ENCODE measurements at regions not wholly inside any gene's neighbourhood (a gene's known extent, or its start where the extent isn't known, plus 50 kb on each side); places are given as distances from the start of the nearest gene placed in this dataset.

- Histone ChIP-seq H2AFZ (no peak overlapping the region), H3K9me2 (ENCODE audit: insufficient read depth) (no peaks in the 10 kb centered on the region), H3F3A (ENCODE audit: insufficient read depth) (no peaks in the 10 kb centered on the region), H3K27ac (no peak overlapping the region), H3K9me3 (ENCODE audit: low read depth) (no peaks in the 10 kb centered on the region), H3K4me3 (no peak overlapping the region), H3K9ac (no peak overlapping the region), H3K36me3 (ENCODE audit: low read depth) (no peaks in the 10 kb centered on the region), H3K79me2 (ENCODE audit: insufficient read depth) (peaks cover 13% of the 10 kb centered on the region), H3K27me3 (replicated peaks; ENCODE audit: insufficient read depth) (no peaks in the 10 kb centered on the region), H3K4me1 (ENCODE audit: insufficient read depth) (peaks cover 6% of the 10 kb centered on the region; the same call in 1 of the 2 replicates), H4K20me1 (ENCODE audit: insufficient read depth) (no peaks in the 10 kb centered on the region), H3K4me2 (ENCODE audit: unreplicated experiment) (no peak overlapping the region)
- WGBS, 2 experiments (ENCODE audit: low coverage in 1 of 2, low lambda C conversion rate in 2 of 2, missing lambda C conversion rate in 2 of 2) = 70 to 78% methylated on average over 5 of the region's 5 CpGs
- in situ Hi-C loops (cut with MboI) = loop anchor here (10.0 to 25.0 kb wide), 2 partner anchors 144 to 1933 kb away; no protein-coding TSS in a partner anchor
- no peak for TF ChIP-seq EZH2phosphoT487 (IDR thresholded peaks at IDR 0.05; ENCODE audit: insufficient read depth, low read depth)
- no peak for TF ChIP-seq EZH2 (IDR thresholded peaks at IDR 0.05; ENCODE audit: insufficient read depth, poor library complexity, severe bottlenecking)
- DNase-seq = no peak
These were observed 721.0 kb upstream of the WWC1 start for GRCh38 chr5:167570431-167570830.

- Histone ChIP-seq H3K79me2 (ENCODE audit: insufficient read depth) (peaks cover 27% of the 10 kb centered on the region), H3K4me3 (no peak overlapping the region), H3K9ac (no peak overlapping the region), H4K20me1 (ENCODE audit: insufficient read depth) (no peaks in the 10 kb centered on the region), H3K27me3 (replicated peaks; ENCODE audit: insufficient read depth) (no peaks in the 10 kb centered on the region), H2AFZ (no peak overlapping the region), H3K4me1 (ENCODE audit: insufficient read depth) (peaks cover 7% of the 10 kb centered on the region; the same call in 1 of the 2 replicates), H3F3A (ENCODE audit: insufficient read depth) (no peaks in the 10 kb centered on the region), H3K36me3 (ENCODE audit: low read depth) (no peaks in the 10 kb centered on the region), H3K9me2 (ENCODE audit: insufficient read depth) (no peaks in the 10 kb centered on the region), H3K27ac (no peak overlapping the region), H3K4me2 (ENCODE audit: unreplicated experiment) (no peak overlapping the region), H3K9me3 (ENCODE audit: low read depth) (no peaks in the 10 kb centered on the region)
- TF ChIP-seq EZH2 (IDR thresholded peaks at IDR 0.05; ENCODE audit: insufficient read depth, poor library complexity, severe bottlenecking) (no peak), EZH2phosphoT487 (IDR thresholded peaks at IDR 0.05; ENCODE audit: insufficient read depth, low read depth) (no peak)
- 78 to 79% methylated on average over 3 of the region's 3 CpGs for WGBS, 2 experiments (ENCODE audit: low coverage in 1 of 2, low lambda C conversion rate in 2 of 2, missing lambda C conversion rate in 2 of 2)
- in situ Hi-C loops (cut with MboI) = loop anchor here (10.0 to 25.0 kb wide), 2 partner anchors 143 to 1935 kb away; no protein-coding TSS in a partner anchor
- no peak for DNase-seq
These were observed 719.6 kb upstream of the WWC1 start for GRCh38 chr5:167571824-167572223.

DNA sequence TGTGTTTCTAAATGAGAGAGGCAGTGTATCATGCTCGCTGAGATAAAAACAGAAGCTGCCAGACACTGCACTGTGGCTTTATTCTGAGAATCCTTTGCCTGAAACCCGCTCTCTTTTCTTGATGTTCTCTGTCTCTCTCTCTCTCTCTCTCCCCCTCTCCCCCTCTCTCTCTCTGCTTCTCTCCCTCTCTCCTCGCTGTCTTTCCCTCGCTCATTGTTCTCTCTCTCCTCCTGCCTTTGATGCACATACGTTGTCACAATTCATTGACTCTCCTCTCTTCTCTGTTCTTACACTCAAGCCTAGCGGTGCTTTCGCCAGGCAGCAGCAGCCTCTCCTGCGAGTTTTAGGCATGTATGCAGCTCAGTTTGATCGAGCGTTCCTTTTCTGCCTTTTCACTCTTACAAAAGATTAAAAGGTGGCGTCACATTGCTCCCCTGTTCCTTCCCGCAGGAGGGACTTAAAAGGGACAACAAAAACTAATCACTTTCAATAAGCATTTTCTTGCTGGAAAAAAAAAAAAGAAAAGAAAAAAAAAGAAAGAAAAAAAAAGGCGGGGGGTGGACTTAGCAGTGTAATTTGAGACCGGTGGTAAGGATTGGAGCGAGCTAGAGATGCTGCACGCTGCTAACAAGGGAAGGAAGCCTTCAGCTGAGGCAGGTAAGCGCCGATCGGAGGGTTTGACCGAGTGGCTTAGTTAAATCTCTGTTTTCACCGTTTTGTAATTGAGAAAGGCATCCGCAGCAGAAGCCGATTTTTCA lies 717.9 kb upstream of the WWC1 start:
- WGBS, 2 experiments (ENCODE audit: low coverage in 1 of 2, low lambda C conversion rate in 2 of 2, missing lambda C conversion rate in 2 of 2) = 10 to 12% methylated on average over 22 to 23 of the region's 23 CpGs
- peak; percentile 80 for DNase-seq
- Histone ChIP-seq H3K79me2 (ENCODE audit: insufficient read depth) (peaks cover 43% of the 10 kb centered on the region), H3K4me3 (peak overlapping the region; percentile 90), H2AFZ (peak overlapping the region; percentile 90), H3K9me2 (ENCODE audit: insufficient read depth) (no peaks in the 10 kb centered on the region), H3K27me3 (replicated peaks; ENCODE audit: insufficient read depth) (no peaks in the 10 kb centered on the region), H3K4me1 (ENCODE audit: insufficient read depth) (peaks cover 12% of the 10 kb centered on the region; the same call in 1 of the 2 replicates), H3K9ac (peak overlapping the region; percentile 75), H3K4me2 (ENCODE audit: unreplicated experiment) (peak overlapping the region; percentile 94), H3F3A (ENCODE audit: insufficient read depth) (no peaks in the 10 kb centered on the region), H3K27ac (peak overlapping the region; percentile 44), H3K9me3 (ENCODE audit: low read depth) (no peaks in the 10 kb centered on the region), H4K20me1 (ENCODE audit: insufficient read depth) (no peaks in the 10 kb centered on the region), H3K36me3 (ENCODE audit: low read depth) (no peaks in the 10 kb centered on the region)
- in situ Hi-C loops (cut with MboI) = loop anchor here (10.0 to 25.0 kb wide), 2 partner anchors 141 to 1936 kb away; no protein-coding TSS in a partner anchor
- no peak for TF ChIP-seq EZH2 (IDR thresholded peaks at IDR 0.05; ENCODE audit: insufficient read depth, poor library complexity, severe bottlenecking)
- no peak for TF ChIP-seq EZH2phosphoT487 (IDR thresholded peaks at IDR 0.05; ENCODE audit: insufficient read depth, low read depth)

DNA sequence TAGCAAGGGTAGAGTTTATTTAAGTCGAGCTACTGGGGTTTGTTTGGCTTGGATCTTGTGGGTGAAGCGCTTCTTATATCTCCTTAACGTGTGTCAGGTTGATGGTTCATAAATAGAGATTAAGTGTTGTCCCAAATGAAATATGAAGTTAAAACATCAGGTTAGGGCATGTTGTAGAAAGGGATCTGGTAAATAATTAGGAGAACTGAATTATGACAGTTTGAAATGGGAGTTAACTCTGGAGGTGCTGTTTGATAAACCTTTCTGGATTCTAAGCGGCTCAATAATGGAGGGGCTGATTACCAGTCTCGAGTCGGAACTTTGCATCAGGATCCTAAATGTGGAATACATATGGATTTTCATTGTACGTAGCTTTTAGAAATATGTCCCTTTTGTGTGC lies 717.0 kb upstream of the WWC1 start:
- peak overlapping the region; percentile 94 for H3K4me2 ChIP-seq (ENCODE audit: unreplicated experiment)
- TF ChIP-seq EZH2phosphoT487 (IDR thresholded peaks at IDR 0.05; ENCODE audit: insufficient read depth, low read depth) (no peak), EZH2 (IDR thresholded peaks at IDR 0.05; ENCODE audit: insufficient read depth, poor library complexity, severe bottlenecking) (no peak)
- DNase-seq = peak; percentile 25
- peak overlapping the region; percentile 90 for H3K4me3 ChIP-seq
- no peak overlapping the region for H3K27ac ChIP-seq
- WGBS, 2 experiments (ENCODE audit: low coverage in 1 of 2, low lambda C conversion rate in 2 of 2, missing lambda C conversion rate in 2 of 2) = 7 to 8% methylated on average over 7 of the region's 7 CpGs
- H3F3A ChIP-seq (ENCODE audit: insufficient read depth) = peaks cover 6% of the 10 kb centered on the region
- H3K79me2 ChIP-seq (ENCODE audit: insufficient read depth) = peaks cover 47% of the 10 kb centered on the region
- H3K27me3 ChIP-seq (replicated peaks; ENCODE audit: insufficient read depth) = no peaks in the 10 kb centered on the region
- H3K4me1 ChIP-seq (ENCODE audit: insufficient read depth) = peaks cover 21% of the 10 kb centered on the region
- in situ Hi-C loops (cut with MboI) = loop anchor here (10.0 to 25.0 kb wide), 2 partner anchors 140 to 1937 kb away; no protein-coding TSS in a partner anchor
- peak overlapping the region; percentile 90 for H2AFZ ChIP-seq
- no peaks in the 10 kb centered on the region for H3K9me3 ChIP-seq (ENCODE audit: low read depth)
- no peaks in the 10 kb centered on the region for H3K36me3 ChIP-seq (ENCODE audit: low read depth)
- peak overlapping the region; percentile 75 for H3K9ac ChIP-seq
- no peaks in the 10 kb centered on the region for H3K9me2 ChIP-seq (ENCODE audit: insufficient read depth)
- H4K20me1 ChIP-seq (ENCODE audit: insufficient read depth) = no peaks in the 10 kb centered on the region
